ENCODE measurements at regions not wholly inside any gene's neighbourhood (a gene's known extent, or its start where the extent isn't known, plus 50 kb on each side); places are given as distances from the start of the nearest gene placed in this dataset.

Small RNA genes in the stretch of these regions (small RNA-seq; reads per million reads assigned to genes)
- gene AC007450.3 (0 reads per million in 2 experiments), gene HIGD1AP8 (0 reads per million in 2 experiments), gene RNU7-60P (0 reads per million in 2 experiments)

Measured in NCI-H460 (cell line).